ENCODE measurements at regions not wholly inside any gene's neighbourhood (a gene's known extent, or its start where the extent isn't known, plus 50 kb on each side); places are given as distances from the start of the nearest gene placed in this dataset.

GRCh38 chr6:1027109-1027794 lies 284.6 kb upstream of the FOXQ1 start:
- H3K27ac Mint-ChIP-seq = no peak overlapping the region

GRCh38 chr6:1025821-1026220 lies 286.1 kb upstream of the FOXQ1 start:
- H3K36me3 Mint-ChIP-seq = no peaks in the 10 kb centered on the region
- no peak overlapping the region for H3K27ac Mint-ChIP-seq
- no peak for DNase-seq
- no peak overlapping the region for H3K4me3 Mint-ChIP-seq
- H3K27me3 Mint-ChIP-seq (ENCODE audit: low read depth in 3 of 3) = peaks cover 0 to 18% (median 8%) of the 10 kb centered on the region in 3 donors
- peaks cover 0 to 3% (median 0%) of the 10 kb centered on the region in 6 donors for H3K9me3 Mint-ChIP-seq
- no peaks in the 10 kb centered on the region for H3K4me1 Mint-ChIP-seq

More at GRCh38 chr6:1027109-1027794, 284.6 kb upstream of the FOXQ1 start:
- Mint-ChIP-seq H3K9me3 (no peaks in the 10 kb centered on the region), H3K4me3 (no peak overlapping the region), H3K27me3 (ENCODE audit: low read depth in 3 of 3) (peaks cover 3 to 16% (median 8%) of the 10 kb centered on the region in 3 donors), H3K4me1 (no peaks in the 10 kb centered on the region), H3K36me3 (no peaks in the 10 kb centered on the region)
- DNase-seq = no peak

GRCh38 chr6:1024587-1024986 lies 287.3 kb upstream of the FOXQ1 start:
- Mint-ChIP-seq H3K9me3 (peaks cover 0 to 3% (median 0%) of the 10 kb centered on the region in 6 donors), H3K36me3 (no peaks in the 10 kb centered on the region), H3K27me3 (ENCODE audit: low read depth in 3 of 3) (peaks cover 0 to 13% (median 4%) of the 10 kb centered on the region in 3 donors), H3K4me3 (no peak overlapping the region), H3K4me1 (no peaks in the 10 kb centered on the region), H3K27ac (no peak overlapping the region)
- no peak for DNase-seq

- Mint-ChIP-seq H3K36me3 (no peaks in the 10 kb centered on the region), H3K4me1 (no peaks in the 10 kb centered on the region), H3K4me3 (no peak overlapping the region), H3K27ac (no peak overlapping the region), H3K27me3 (ENCODE audit: low read depth in 3 of 3) (peaks cover 0 to 9% (median 4%) of the 10 kb centered on the region in 3 donors), H3K9me3 (peaks cover 0 to 3% (median 0%) of the 10 kb centered on the region in 6 donors)
- no peak for DNase-seq
Measured at GRCh38 chr6:1024161-1024560, 287.7 kb upstream of the FOXQ1 start.

GRCh38 chr6:1023229-1023628 lies 288.7 kb upstream of the FOXQ1 start:
- H3K27ac Mint-ChIP-seq = no peak overlapping the region
- peaks cover 0 to 9% (median 6%) of the 10 kb centered on the region in 3 donors for H3K27me3 Mint-ChIP-seq (ENCODE audit: low read depth in 3 of 3)
- peaks cover 0 to 3% (median 0%) of the 10 kb centered on the region in 6 donors for H3K9me3 Mint-ChIP-seq
- H3K4me3 Mint-ChIP-seq = no peak overlapping the region
- H3K4me1 Mint-ChIP-seq = no peaks in the 10 kb centered on the region
- no peak for DNase-seq
- H3K36me3 Mint-ChIP-seq = no peaks in the 10 kb centered on the region

DNA sequence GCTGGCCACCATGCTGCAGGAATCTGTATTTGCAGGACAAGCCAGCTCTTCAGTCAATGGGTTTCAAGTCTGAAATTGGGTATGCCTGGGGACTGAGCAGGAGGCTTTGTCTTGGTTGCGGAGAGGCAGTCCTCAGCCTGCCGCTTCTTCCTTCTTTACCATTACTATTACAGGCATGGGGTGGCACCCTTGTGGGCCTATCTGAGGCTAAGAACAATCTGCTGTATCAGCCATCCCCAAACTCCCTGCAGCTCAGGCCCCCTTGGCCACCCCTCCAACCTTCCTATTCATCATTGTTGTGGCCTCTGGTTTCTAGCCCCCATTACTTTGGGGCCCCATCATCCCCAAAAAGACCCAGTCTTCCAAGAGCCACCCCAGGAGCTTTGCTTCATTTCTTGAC lies 289.2 kb upstream of the FOXQ1 start:
- H3K27me3 Mint-ChIP-seq (ENCODE audit: low read depth in 3 of 3) = peaks cover 0 to 9% (median 6%) of the 10 kb centered on the region in 3 donors
- H3K36me3 Mint-ChIP-seq = no peaks in the 10 kb centered on the region
- H3K4me3 Mint-ChIP-seq = no peak overlapping the region
- H3K27ac Mint-ChIP-seq = no peak overlapping the region
- no peaks in the 10 kb centered on the region for H3K4me1 Mint-ChIP-seq
- DNase-seq = no peak
- peaks cover 0 to 3% (median 0%) of the 10 kb centered on the region in 6 donors for H3K9me3 Mint-ChIP-seq

GRCh38 chr6:1020837-1021236 lies 291.1 kb upstream of the FOXQ1 start:
- Mint-ChIP-seq H3K36me3 (no peaks in the 10 kb centered on the region), H3K27ac (no peak overlapping the region), H3K4me3 (no peak overlapping the region), H3K9me3 (peaks cover 0 to 3% (median 0%) of the 10 kb centered on the region in 6 donors), H3K27me3 (ENCODE audit: low read depth in 3 of 3) (peaks cover 0 to 9% (median 5%) of the 10 kb centered on the region in 3 donors), H3K4me1 (no peaks in the 10 kb centered on the region)
- DNase-seq = no peak

DNA sequence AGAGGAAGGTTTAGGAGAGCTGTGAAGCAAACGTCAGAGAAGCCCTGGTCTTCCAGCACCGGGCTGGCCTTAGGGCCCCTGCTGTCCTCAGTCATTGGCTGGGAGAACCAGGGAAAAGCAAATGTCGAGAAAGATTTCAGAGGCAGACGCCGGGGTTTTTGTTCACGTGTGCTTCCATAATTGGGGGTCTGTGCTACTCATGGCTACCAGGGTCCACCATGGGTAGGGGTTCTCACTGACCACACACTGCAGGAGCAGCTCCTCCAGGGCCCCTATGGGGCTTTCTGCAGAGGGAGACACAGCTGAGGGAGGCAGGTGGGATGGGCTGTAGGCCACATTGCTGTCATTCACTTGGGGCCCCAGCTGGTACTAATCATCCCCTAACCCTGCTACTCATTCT lies 291.8 kb upstream of the FOXQ1 start:
- Mint-ChIP-seq H3K4me1 (no peaks in the 10 kb centered on the region), H3K36me3 (no peaks in the 10 kb centered on the region), H3K9me3 (peaks cover 0 to 3% (median 0%) of the 10 kb centered on the region in 6 donors), H3K27me3 (ENCODE audit: low read depth in 3 of 3) (peaks cover 0 to 10% (median 5%) of the 10 kb centered on the region in 3 donors), H3K27ac (no peak overlapping the region), H3K4me3 (no peak overlapping the region)
- no peak for DNase-seq

- no peak for DNase-seq
- peaks cover 0 to 3% (median 0%) of the 10 kb centered on the region in 6 donors for H3K9me3 Mint-ChIP-seq
- H3K27me3 Mint-ChIP-seq (ENCODE audit: low read depth in 3 of 3) = peaks cover 0 to 3% (median 2%) of the 10 kb centered on the region in 3 donors
- no peak overlapping the region for H3K27ac Mint-ChIP-seq
- H3K4me3 Mint-ChIP-seq = no peak overlapping the region
- H3K36me3 Mint-ChIP-seq = no peaks in the 10 kb centered on the region
- H3K4me1 Mint-ChIP-seq = no peaks in the 10 kb centered on the region
Measured at GRCh38 chr6:1018041-1018440, 293.9 kb upstream of the FOXQ1 start.

- no peak overlapping the region for H3K4me3 Mint-ChIP-seq
- no peak for DNase-seq
- peaks cover 0 to 4% (median 0%) of the 10 kb centered on the region in 6 donors for H3K9me3 Mint-ChIP-seq
- no peaks in the 10 kb centered on the region for H3K36me3 Mint-ChIP-seq
- no peak overlapping the region for H3K27ac Mint-ChIP-seq
- H3K27me3 Mint-ChIP-seq (ENCODE audit: low read depth in 3 of 3) = peaks cover 0 to 8% (median 5%) of the 10 kb centered on the region in 3 donors
- H3K4me1 Mint-ChIP-seq = no peaks in the 10 kb centered on the region
Measured at GRCh38 chr6:1016329-1017302, 295.3 kb upstream of the FOXQ1 start.

DNA sequence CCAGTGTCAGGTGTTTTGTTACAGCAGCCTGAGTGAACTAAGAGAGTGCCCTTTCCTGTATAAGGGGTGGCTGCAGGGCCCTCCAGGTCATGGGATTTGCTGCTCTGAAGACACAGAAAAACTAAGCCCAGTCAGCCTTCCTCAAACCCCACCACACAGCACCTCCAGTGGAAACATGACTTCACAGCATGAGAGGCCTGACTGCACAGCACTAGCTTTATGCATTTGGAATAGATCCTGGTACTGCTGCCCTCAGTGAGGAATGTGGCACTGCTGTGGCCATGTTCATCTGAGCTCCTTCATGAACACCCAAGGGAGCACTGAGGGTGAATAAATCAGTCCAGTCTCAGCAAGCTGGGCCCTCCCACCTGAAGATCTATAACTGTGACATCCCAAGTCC lies 296.1 kb upstream of the FOXQ1 start:
- Mint-ChIP-seq H3K27me3 (ENCODE audit: low read depth in 3 of 3) (peaks cover 0 to 7% (median 5%) of the 10 kb centered on the region in 3 donors), H3K9me3 (peaks cover 0 to 4% (median 0%) of the 10 kb centered on the region in 6 donors), H3K27ac (no peak overlapping the region), H3K36me3 (no peaks in the 10 kb centered on the region), H3K4me1 (no peaks in the 10 kb centered on the region), H3K4me3 (no peak overlapping the region)
- no peak for DNase-seq

- no peak for DNase-seq
- H3K36me3 Mint-ChIP-seq = no peaks in the 10 kb centered on the region
- H3K4me1 Mint-ChIP-seq = no peaks in the 10 kb centered on the region
- H3K9me3 Mint-ChIP-seq = peaks cover 0 to 5% (median 0%) of the 10 kb centered on the region in 6 donors
- H3K27me3 Mint-ChIP-seq (ENCODE audit: low read depth in 3 of 3) = peaks cover 0 to 9% (median 5%) of the 10 kb centered on the region in 3 donors
- H3K27ac Mint-ChIP-seq = no peak overlapping the region
- H3K4me3 Mint-ChIP-seq = no peak overlapping the region
Measured at GRCh38 chr6:1014431-1014807, 297.5 kb upstream of the FOXQ1 start.

DNA sequence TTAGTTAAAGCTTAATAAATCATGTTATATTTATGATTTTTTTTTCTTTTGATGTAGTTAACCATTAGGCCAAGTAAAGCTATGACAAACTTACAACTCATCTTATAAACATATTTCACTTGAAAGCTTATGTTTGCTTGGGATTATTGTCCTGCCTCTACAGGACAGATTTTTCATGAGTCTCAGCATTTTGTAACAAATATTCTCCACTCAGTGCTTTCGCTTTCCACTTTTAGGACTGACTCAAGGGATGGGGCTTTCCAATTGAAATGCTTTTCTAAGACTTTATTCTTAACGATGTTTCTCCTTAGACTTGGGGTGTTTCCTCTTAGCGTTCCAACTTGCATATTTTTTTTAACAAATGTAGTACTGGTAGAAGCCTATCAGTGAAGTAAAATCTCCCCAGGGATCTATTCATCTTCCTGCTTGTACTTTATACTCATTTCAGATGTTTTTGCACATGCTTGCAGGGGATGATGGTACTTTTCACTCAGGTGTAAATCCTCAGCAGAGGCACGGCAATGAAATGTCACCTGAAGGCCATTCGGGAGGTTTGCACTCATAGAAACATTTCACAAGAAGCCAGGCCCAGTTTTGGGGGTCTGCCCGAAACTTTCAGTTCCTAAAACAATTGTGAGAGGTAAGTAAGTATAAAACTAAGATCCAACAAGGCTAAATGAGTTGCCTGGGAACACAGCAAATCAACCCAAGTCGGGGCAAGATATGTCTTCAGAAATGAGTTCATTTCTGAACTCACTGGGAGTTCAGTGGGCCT lies 298.1 kb upstream of the FOXQ1 start:
- no peak overlapping the region for H3K27ac Mint-ChIP-seq
- H3K9me3 Mint-ChIP-seq = peaks cover 0 to 5% (median 0%) of the 10 kb centered on the region in 6 donors
- DNase-seq = no peak
- H3K27me3 Mint-ChIP-seq (ENCODE audit: low read depth in 3 of 3) = peaks cover 0 to 9% (median 6%) of the 10 kb centered on the region in 3 donors
- H3K4me1 Mint-ChIP-seq = no peaks in the 10 kb centered on the region
- no peaks in the 10 kb centered on the region for H3K36me3 Mint-ChIP-seq
- H3K4me3 Mint-ChIP-seq = no peak overlapping the region

Data from immature natural killer cell (primary cell).